GM21447 (cell line): ENCODE measurements at regions not wholly inside any gene's neighbourhood (a gene's known extent, or its start where the extent isn't known, plus 50 kb on each side); places are given as distances from the start of the nearest gene placed in this dataset.

ENCODE experiments used
- ATAC-seq: cut with Tn5 transposase; IDR thresholded peaks from one replicate; pipeline ENCODE4 v1.9.1; 2021; ENCODE audit not compliant: unreplicated experiment

DNA sequence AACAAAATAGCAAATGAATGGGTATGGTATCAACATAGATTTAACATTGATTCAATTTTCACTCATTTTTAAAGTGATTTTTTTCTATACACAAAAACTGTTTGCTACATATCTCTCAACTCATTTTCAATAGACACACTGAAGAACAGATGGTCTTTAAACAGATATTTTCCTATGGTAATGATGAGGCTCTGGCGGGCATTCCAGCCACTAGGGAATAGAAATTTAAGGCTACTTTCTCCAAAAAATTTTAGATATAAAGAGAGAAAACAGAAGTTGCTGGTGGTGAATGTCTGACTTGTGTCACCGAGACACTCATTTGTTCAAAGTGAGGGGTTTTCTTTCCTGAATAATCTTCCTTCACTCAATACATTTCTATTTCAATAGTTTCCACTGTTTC lies 693.0 kb downstream of the ETS1 start:
- no peak for ATAC-seq

DNA sequence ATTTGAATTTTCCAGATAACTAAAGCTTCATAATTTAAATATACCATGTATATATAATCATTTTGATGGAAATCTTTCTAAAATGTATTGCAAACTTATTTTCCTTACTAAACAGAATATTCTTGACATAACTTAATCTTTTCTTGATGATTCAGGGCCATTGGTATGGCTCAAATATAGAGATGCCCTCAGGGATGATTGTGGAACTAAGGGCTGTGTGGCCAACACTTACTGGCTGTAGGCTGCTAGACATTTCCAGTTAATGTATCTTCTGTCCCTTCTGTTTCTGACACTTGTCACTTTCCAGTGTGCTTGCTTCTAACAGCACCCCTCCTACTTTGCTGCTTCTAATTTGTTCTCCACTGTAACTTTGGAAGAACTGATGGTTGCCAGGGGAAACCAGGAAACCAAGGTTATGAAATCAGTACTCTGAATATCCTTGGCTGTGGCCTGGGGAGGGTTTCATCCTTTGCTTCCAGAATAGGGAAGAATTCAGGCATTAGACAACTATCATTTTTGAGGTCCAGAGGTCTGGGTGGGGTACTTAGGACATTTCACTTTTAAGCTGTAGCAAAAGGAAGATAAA lies 697.2 kb downstream of the ETS1 start:
- ATAC-seq: no peak

DNA sequence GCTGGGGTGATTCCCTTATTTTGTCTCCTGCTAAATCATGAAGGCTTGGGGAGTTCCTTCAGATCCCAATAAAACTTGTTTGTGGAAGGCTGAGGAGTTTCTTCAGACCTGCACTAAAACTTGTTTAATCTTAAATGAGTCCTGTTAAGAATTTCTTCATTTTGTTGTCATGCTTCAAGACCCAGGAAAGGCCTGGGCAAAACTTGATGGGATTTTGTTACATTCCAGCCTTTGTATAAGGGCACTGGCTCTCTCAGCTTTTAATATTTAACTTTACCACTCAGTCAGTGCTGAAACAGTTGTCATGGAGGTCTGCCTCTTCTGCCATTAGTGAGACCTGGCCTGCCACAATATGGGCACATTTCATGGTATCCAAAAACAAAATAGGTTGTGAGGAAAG lies 699.0 kb downstream of the ETS1 start:
- no peak for ATAC-seq

DNA sequence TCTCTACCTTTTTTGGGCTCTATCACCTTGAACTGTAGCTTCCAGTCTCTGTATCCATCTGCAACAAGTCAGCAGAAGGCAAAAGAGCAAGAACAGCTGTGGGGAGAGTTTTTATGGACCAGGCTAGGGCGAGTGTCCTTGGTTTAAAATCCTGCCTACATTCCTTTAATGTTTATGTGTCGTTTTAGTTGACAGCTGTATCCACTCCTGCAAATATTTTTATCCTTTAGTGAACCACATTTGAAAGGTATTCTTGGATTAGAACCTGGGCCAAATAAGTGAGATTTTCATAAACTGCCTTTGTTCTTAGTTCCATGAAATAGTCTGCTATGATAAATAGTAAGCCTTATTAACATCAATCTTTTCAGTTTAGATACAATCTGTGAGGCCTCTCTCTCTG lies 712.2 kb downstream of the ETS1 start:
- ATAC-seq: no peak

DNA sequence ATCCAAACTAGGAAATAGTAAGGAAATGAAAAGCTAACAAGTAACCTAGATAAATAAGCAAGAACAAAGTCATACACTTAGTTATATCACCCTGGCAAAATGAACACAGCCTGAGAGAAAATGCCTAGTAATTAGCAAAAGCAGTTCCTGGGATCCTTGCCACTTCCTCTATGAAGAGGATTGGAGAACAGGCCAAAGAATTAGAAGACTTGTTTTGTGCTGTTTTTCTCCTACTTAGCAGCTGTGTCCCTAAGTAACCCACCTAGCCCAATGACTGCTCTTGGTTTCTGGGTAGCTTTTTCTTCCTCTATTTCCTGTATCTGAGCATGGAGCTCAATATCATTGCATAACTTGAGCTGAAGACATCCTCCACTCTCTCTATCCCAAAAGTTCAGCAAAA lies 713.9 kb downstream of the ETS1 start:
- no peak for ATAC-seq

DNA sequence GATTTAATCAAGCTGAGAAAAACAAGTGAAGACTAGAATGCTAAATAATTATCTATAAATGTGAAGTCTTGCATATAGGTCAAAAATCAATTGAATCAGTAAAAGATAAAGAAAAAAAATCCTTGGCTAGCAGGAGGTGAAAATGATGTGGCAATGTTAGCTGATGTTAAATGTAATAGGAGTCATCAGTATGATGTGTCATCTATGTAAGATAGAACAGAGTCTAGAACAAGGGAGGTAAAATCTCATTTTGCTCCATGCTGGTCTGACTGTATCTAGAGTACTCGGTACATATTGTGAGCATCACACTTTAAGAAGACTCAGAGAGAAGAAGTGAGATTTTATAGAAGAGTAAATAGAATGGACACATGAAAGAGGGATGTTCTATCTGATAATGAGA lies 721.2 kb downstream of the ETS1 start:
- no peak for ATAC-seq

DNA sequence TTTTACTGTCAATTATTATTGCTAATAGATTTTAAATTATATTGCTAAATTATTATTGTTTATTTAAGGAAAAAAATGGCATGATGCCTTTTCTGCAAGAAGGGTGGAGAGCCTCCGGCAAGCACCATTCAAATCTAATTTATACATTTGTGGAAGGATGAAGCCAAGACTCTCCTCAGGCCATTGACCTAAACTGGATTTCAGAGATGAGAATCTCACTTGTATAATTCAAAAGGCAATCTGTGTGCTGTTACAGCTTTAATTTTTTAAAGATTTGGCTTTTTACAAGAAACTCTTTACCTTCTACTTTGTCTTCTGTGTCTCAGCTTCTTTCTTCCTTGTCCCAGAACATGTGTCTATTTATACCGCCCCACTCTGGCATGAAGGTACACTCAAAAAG lies 722.5 kb downstream of the ETS1 start:
- no peak for ATAC-seq

DNA sequence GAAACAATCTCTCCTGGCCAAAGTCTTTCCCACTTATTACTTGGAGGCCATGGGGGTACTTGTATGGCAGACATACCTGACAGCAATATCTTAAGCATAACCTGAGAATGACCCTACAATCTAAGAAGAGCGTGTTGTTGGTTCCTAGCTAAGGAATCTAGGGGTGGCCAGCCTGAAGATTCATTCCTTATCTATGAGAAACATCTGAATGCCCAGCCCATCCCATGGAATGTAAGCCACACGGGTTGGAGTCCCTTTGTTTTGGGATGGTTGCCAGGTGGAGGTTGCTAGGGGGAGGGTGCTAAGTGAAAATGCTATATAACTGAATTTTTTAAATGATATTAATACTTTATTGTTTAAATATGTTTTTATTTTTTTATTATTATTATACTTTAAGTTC lies 725.0 kb downstream of the ETS1 start:
- no peak for ATAC-seq

DNA sequence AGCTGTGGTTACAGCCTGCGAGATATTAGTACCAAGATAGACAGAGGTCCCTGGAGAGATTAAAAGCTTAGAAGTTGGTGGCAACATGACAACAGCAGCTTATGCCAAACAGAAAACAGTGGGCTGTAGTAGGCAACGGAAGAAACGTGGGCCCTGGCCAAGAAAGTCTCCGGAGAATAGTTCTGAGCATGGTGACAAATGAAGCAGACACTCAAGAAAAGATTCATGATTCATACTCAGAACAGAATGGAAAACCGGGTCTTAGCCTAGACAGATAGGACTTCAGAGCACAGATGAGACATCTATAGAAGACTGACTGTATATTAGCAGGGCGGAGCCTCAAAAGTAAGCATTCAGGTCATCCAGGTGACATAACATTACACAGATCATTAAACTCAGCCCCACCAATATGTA lies 727.4 kb downstream of the ETS1 start:
- no peak for ATAC-seq

DNA sequence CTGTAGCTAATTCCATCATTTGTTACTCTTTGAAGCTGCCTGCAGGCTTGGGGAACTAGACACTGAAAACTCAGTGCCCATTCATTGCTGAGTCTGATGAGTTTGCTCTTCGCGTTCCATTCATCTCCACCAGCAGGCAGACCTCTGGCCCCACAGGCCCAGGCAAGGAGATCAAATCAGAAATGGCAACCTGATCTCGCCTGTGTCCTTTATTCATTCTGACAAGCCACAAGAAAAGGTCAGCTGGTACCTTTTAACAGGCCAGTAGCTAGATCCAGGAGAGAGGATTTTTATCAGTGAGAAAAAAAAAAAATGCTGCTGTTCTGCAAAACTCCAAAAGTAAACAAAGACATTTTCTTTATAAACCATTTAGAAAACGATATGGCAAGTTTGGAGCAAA lies 742.5 kb downstream of the ETS1 start:
- no peak for ATAC-seq

DNA sequence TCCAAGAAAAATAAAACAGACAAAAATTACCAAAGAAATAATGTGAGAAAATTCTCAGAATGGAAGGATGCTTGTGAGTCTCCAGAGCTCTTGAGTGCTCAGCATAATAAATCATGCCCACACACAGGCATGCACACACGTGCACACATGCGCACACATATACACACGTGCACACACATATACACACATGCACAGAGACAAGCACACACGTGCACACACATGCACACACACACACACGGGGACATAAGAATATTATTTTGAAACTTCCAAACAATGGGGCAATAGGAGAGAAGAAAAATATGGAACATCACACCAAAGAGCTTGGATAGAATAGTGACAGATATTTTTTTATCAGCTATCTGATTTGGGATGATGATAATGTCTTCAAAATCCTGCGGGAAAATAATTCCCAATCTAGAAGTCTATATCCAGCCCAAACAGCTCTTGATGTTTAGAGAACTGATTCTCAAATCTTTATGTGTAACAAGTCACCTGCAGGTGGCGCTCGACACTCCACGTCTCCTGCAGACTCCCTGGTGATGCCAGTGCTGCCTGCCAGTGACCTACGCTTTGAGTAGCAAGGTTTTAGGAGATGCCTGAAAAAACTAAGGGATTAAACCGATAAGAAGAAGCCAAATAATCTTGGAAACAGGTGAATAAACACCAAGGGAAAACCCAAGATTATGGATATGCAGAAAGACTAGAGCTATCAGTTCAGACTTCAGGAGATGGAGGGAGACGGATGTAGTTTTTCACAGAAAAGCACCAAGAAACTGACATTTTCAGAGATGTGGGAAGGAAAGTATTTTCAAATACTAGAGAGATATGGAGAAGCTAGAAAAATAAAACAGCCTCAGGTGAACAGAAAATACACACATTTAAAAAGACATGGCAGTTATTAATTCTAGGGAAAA lies 743.6 kb downstream of the ETS1 start:
- ATAC-seq: no peak

DNA sequence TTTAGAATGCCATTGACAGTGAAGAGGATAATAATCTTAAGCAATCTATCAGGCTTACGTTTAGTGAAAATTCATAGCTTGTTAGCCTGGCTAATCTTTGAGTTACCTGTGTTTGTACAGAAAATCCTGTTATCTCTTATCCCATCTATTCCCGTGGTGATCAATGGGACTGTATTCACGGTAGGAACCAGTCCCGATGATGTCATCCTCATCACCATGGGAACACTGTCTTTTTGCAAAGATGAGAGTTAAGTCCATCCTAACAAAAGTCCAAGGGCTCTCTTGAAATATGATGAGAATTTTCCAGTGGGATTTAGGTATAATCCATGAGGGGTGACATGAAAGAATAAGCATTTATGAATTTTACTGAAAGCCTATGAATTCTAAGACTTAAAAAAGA lies 762.2 kb downstream of the ETS1 start:
- no peak for ATAC-seq

DNA sequence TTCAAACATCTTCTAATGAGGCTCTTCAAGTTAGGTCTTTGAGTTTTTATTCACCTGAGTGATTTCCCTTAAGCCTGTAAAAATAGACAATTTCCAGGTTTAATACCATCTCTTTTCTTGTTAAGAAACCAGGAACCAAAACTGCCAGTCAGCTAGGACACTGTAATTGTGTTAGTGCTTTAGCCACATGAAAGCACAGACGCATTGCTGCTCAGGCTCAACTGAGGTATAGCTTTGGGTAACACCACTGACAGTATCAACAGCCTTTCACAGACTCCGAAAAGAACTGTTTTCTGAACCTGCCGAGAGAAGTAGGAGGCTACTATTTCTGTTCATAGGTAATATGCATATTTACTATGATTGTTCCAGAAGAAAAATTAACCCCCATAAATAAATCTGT lies 768.7 kb downstream of the ETS1 start:
- ATAC-seq: no peak

DNA sequence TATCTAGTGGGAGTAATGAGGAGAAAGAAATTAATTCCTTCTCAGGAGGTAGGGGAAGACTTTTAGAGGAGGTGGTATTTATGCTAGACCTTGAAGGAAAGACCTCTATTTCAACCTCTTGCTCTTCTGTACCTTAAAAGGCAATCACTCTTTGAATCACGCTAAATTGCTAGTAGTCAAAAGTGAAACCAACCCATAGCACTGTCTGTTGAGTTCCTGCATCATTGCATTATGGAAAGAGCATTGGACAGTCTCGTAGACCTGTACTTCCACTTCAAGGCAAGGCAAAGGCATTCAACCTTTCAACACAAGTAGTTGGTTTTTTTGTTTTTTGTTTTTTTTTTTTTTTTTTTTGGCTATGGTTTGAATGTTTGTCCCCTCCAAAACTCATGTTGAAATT lies 770.4 kb downstream of the ETS1 start:
- ATAC-seq: no peak

DNA sequence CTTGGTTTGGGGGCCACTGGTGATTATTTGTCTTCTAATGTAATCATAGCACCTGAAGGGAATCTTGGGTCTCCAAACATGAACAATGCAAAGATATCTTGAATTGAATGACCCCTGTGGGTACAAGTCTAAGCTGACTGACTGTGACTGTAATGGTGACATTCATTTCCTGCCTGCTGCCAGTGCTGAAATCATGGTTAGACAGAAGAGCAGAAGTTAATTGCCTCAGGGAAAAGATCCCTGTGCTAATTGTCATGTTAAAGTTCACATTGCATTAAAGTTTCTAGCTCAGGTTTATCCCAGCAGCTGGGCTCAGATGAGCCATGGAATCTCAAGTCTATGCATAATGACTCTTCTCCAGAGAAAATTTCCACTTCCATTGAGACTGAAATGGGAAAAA lies 772.0 kb downstream of the ETS1 start:
- no peak for ATAC-seq

DNA sequence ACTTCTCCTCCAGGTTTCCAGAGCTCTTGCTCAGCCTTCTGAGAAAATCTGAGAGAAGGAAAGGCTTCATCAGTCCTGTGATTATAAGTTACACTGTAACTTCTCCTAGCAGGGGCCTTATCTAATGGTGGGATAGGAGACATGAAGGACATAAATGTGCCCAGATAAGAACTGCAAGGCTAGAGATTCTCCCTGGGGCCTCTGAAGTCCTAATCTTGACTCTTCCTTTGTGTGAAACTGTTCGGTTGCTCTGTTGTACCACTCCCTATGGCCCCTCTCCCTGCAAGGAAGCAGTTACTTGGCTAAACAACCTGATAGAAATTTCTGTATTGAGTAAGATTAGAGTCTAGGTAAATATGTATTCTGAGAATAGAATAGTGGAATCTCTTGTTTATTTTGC lies 780.9 kb downstream of the ETS1 start:
- ATAC-seq: no peak

DNA sequence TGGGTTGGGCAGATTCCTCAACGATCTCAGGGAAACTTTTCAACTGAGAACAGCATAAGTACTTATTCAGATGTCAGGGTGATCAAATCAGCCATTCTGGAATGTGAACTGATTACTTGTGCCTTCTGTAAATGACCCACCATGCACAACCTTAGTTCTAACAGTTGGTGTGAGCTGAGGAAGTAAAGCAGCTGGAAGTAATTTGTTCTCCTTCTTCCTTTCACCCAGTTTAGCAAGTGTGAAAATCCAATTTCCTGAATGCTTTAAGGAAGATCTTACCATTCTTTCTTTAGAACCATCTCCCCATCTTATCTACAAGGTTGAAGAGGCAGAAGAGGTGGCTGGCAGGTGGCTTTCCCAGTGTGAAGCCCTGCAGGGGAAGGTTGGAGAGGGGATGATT lies 781.6 kb downstream of the ETS1 start:
- no peak for ATAC-seq

DNA sequence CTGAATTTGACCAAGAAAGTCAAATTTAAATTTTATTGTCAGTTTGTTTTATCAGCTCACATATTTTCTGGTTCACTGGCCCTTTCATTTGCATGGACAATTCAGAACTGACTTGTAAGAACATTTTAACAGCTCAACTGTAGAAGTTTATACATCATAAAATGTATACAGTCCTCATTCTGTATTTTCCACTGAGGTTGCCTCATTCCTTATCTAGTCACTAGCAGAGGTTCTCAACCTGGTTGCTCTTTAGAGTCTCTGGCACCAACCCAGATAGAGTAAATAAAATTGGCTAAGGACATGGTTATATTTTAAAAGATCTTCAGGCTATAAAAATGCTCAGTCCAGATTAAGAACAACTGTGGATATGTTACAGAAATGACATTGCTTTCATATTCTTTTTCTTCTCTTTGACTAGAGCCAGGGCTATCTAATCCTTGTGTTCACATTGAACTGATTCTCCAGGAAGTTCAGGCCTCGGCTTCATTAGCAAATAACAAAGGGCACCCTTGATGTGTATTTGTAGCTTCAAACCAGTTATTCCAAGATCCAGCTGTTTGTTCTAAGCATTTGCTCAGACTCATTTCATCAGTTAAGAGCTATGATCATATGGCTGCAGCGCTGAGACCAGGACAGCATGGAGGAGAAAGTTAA lies 782.5 kb downstream of the ETS1 start:
- ATAC-seq: no peak

DNA sequence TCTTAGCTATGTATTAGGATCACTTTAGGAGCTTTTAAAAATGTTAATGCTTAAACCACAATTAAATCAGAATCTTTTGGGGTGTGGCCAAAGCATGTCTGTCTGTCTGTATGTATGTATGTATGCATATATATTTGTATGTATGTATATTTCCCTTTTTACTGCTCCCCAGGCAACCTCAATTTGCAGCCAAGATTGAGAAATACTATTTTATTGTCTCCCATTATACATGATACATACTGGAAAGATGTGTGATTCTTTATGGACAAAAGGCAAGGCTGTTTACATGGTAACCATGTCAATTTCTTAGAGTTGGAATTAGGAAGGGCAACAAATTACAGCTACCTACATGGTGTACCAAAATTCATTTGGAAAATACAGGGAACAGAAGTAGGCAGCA lies 783.6 kb downstream of the ETS1 start:
- no peak for ATAC-seq

DNA sequence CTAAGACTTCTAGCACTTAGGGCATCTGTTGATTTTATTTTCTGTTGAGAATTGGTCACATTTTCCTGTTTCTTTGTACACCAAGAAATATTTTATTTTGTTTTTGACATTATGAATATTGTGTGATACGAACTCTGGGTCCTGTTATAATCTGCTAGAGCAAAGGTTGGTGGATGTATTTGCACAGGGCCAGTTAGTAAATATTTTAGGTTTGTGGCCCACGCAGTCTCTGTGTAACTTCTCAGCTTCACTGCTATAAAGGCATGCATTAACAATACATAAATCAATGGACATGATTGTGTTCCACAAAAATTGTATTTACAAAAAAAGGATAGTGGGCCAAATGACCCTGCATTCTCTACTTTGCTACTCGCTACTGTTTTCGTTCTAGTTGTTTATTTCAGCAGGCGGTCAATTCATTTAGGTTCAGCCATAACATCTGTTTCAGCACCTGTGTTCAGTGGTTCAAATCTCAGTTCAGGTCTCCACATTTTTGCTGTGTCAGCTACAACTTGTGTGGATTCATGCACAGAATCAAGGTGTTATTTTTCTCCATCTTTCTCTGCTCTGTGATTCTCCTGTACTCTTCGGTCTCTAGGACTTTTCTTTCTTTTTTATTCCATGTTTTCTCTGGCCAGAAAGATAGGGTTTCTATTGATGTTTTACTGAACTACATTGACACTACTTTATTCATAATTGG lies 786.2 kb downstream of the ETS1 start:
- no peak for ATAC-seq

DNA sequence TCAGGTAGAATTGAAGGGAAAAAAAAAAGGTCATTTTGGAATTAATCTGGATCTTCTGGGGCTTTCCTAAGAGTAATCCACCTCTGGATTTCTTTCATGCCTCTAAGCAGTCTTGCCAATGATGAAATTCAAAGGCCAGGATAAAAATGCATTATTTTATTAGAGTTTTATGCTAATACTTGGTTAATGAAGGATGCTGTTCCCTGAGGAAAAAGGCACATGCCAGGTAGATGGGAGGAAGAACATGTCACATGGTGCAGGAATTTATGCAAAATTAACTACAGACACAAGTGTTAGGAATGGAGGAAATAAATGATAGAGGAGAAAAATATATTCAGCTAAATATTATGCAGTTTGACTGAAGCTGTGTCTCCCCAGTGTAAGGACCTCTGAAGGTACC lies 792.0 kb downstream of the ETS1 start:
- ATAC-seq: no peak

DNA sequence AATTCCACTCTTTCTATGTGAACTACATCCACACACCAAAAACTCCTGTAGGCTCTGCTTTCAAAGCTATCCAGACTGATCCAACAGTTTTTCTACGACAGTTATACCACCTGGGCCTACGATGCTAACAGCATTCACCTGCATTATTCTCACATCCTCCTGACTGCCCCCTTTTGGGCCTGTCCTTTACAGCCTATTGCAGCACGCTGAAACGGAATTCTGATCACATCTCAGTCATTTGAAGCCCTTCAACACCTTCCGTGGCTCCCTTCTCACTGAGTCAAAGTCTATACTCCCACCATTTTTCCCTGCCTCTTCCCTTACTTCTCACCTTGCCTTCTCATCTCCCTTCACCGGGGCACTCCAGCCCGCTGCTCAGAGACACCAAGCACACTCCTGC lies 791.3 kb upstream of the KIRREL3 start:
- ATAC-seq: no peak
